GM19239 (cell line): ENCODE measurements at regions not wholly inside any gene's neighbourhood (a gene's known extent, or its start where the extent isn't known, plus 50 kb on each side); places are given as distances from the start of the nearest gene placed in this dataset.

Source experiments
- DNase-seq: peaks from one replicate; pipeline ENCODE4 v3.0.0; 2011; ENCODE audit warnings: low spot score; ENCODE audit not compliant: insufficient read length
- FAIRE-seq: peaks from 2 replicates; lab custom pipeline; 2011; peaks lifted over from hg19 to GRCh38; lab: Jason Lieb, UNC

DNA sequence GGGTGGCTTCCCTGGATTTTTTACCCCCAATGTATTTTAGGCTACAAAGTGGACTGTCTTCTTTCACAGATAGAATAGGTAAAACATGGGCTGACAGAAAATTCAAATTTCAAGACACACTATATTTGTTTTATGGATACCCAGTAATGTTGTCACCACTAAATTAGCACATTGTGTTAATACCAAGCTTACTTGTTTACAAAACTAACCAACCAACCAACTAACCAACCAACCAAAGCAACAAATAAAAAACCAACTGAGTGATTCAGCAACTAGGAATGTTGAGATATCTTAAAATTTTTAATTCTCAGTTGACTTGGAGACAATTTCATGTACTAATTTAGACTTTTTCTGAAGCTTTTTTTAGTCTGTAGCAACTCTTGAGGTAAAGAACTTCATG is 69.3 kb upstream of the CTSC start:
- FAIRE-seq (no peak), DNase-seq (no peak)

DNA sequence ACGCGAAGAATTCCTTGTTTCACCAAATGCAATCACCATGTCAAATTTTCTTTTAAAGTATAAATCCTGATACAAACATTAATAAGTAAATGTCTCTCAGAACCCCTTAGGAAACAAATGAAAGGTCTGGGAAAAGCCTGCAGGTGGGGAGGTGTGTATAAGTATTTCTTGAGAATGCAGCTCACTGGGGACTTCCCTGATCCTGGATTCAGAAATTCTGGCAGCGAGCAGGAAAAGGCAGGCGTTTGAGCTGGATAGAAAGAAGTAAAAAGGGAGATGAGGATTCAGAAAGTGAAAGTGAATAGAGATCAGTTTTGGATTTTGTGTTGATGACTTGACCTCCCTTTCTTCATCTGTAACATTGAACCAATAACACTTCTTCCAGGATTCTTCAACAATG is 68.3 kb upstream of the CTSC start:
- no peak for DNase-seq
- no peak for FAIRE-seq

DNA sequence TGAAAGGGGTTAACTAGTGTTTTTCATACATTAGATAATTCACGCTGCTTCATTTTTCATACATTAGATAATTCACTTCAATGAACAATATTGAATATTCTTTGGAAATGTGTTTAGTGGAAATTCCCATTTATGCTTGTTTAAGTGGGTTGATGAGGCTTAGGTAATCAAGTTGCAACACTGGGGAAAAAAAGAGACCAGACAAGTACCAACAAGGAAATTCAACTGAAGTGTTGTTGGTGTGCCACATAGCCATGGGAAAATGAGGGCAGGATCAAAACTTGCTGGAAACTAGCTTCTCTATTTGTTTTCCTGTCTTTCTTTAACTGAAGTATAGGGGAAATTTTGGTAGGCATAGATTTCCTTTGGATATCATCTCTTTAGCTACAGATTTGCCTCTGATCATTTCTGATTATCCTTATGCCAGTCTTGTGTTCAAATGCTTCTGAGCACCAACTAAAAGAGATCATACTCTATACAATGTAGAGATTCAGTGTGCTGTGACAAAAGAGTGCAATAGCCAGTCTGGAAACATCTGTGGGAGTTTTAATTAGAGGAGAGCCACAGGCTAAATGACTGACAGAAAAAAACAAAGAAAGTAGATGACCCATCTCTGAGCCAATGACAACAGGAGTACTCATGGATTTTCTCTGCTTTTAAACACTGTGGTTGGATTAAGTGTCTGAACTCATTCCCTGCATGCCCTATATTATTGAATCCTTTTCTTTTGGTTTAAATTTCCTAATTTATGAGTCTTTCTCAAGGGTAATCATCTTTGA is 67.6 kb upstream of the CTSC start:
- FAIRE-seq = no peak
- DNase-seq = no peak

DNA sequence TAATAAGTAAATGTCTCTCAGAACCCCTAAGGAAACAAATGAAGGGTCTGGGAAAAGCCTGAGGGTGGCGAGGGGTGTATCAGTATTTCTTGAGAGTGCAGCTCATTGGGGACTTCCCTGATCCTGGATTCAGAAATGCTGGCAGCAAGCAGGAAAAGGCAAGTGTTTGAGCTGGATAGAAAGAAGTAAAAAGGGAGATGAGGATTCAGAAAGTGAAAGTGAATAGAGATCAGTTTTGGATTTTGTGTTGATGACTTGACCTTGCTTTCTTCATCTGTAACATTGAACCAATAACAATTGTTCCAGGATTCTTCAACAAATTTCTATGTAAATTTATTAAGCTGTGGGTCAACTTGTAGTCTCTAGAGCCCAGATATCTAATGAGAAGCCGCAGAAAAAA is 66.9 kb upstream of the CTSC start:
- FAIRE-seq (peak; percentile 26), DNase-seq (no peak)

DNA sequence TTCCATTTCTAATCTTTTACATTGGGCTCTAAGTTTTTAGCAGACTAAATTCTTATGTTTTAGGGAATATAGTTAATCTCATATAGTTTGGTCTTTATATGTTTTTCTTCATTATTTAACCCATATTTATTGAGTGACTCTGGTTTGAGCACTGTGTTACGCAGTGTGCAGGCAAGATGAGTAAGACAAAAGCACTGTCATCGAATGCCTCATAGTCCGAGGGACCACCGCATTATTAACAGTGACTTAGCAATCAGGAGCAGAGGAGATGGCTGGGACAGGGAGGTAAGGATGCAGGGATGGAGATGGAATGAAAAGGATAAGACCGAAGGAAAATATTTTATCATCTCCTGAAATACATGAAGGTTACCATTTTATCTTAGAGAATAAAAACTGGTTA is 65.2 kb upstream of the CTSC start:
- FAIRE-seq (no peak), DNase-seq (no peak)

DNA sequence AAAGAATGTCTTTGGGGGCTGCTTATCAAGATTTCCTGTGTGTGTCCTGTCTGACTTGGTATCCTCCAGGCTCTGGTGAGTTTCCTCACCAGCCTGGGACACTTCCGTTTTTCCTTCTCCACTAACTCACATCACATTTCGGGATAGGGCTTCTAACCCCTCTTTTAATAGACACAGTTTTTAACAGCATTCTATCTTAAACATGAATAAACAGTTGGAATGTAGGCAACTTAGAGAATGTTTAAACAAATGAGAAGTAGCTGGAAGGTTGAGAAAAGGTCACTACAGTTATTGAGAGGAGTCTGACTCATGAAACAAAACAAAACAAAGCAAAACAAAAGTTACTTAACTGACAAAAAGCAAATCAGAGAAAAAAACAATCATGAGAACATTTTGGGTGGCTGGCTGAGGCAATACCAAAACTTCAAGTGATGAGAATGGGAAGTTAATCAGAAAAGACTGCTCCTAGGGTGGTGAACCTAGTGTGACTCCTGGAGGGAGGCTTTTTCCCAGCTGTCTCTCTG is 64.7 kb upstream of the CTSC start:
- FAIRE-seq = no peak

DNA sequence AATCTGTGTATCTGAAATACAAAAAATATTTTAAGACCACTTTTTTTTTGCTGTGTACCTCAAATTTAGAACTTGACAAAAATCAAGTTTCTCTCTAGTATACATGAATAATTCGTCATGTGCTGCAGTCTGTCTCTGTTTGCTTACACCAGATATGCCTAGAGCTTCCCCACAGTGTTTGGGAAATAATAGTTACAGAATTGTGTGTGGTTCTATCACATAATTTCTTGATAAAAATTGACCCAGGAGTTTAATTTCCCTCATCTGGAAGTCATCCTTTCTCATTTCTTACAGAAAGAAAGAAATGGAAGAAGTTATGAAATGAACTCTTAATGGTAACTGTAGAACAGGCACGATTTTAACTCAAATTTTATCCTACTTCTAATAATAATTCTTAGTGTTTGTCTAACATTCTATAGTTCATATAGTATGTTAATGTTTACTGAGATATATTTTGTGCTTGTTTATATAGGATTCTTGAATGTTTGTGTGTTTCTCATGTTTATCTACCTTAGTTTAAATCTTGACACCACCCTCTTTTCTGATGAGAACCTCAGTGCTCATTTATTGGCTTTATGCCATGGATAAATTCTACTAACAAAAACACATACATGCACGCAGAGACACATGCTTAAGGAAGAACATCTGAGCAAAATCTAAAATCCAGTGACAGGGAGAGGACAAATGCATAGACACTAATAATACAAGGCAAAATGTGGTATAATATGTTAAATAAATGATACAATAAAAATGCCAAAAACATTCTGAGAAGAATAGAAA is 61.4 kb upstream of the CTSC start:
- DNase-seq = no peak
- peak; percentile 59 for FAIRE-seq

More for the DNA sequence above, 64.7 kb upstream of the CTSC start:
- no peak for DNase-seq

DNA sequence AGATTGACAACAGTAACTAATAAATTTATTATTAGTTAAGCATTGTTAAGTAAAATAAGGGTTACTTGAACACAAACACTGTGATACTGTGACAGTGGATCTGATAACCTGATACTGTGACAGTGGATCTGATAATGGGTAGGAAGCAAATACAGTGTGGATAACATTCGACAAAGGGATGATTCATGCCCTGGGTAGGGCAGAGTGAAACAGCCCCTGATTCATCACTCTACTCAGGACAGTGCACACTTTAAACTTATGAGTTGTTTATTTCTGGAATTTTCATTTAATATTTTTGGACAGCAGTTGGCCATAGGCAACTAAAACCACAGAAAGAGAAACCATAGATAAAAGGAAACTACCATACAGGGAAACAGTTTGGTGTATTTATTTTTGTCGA is 60.8 kb upstream of the CTSC start:
- DNase-seq = no peak
- no peak for FAIRE-seq

DNA sequence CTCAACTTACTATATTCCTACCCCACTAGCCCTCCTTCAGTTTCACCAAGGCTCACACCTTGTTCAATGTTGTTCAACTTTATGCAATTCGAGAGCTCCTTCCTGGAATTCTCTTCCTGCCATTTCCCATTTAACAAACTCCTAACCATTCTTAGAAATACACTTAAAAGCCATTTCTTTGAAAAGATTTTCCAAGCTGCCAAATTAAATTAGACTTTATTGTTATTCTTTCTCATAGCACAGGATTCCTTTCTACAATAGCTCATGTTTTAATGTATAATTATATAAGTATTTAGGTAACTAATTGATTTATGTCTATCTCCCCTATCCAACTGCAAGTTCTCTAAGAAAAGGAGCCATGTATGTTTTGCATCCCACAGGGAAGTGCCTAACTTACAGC is 52.7 kb upstream of the CTSC start:
- DNase-seq (no peak), FAIRE-seq (no peak)

DNA sequence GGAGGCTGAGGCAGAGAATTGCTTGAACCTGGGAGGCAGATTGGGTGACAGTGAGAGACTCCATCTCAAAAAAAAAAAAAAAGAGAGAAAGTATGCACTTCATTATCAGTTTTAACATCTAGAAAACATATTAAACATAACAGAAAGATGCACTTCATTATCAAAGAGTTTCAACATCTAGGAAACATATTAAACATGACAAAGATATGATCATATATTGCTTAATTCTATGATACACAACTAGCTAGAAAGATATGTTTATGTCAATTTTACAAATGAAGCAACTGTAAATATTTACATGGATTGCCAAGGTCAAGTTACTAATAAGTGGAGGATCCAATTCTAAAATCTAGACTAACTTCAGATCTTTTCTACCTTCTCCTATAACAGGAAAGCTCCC is 50.4 kb upstream of the CTSC start:
- FAIRE-seq (no peak), DNase-seq (no peak)
